ENCODE measurements at regions not wholly inside any gene's neighbourhood (a gene's known extent, or its start where the extent isn't known, plus 50 kb on each side); places are given as distances from the start of the nearest gene placed in this dataset.

GRCh38 chr5:13439430-13439829 lies 505.1 kb downstream of the DNAH5 start:
- no peaks in the 10 kb centered on the region for H3K79me2 ChIP-seq (ENCODE audit: control insufficient read depth in 1 of 2, insufficient read depth in 2 of 2, low read length in 2 of 2)
- no peak overlapping the region for H4K5ac ChIP-seq (ENCODE audit: insufficient read length, low read depth, low read length)
- H3K27me3 ChIP-seq (replicated peaks in 1 of 4; ENCODE audit: control insufficient read depth in 3 of 4, extremely low read depth in 1 of 4, insufficient read depth in 3 of 4, low read length in 3 of 4) = no peaks in the 10 kb centered on the region
- H3K56ac ChIP-seq (replicated peaks; ENCODE audit: insufficient read length, low read depth, low read length) = no peak overlapping the region
- H3K79me1 ChIP-seq (ENCODE audit: low read depth, low read length) = no peaks in the 10 kb centered on the region
- H2AK5ac ChIP-seq (ENCODE audit: low read depth, low read length) = no peak overlapping the region
- H3K36me3 ChIP-seq (ENCODE audit: control insufficient read depth in 2 of 4, insufficient read depth in 4 of 4, low read length in 3 of 4) = no peaks in the 10 kb centered on the region
- no peak overlapping the region for H2BK20ac ChIP-seq (ENCODE audit: low read length)
- 84% methylated on average over 2 of the region's 2 CpGs; no CpG with 5 or more reads in 1 of the 2 experiments for WGBS, 2 experiments (ENCODE audit: extremely low coverage in 1 of 2, insufficient coverage in 1 of 2, insufficient read length in 1 of 2, insufficient replicate concordance in 2 of 2, low coverage in 1 of 2, low lambda C conversion rate in 2 of 2, missing lambda C conversion rate in 1 of 2)
- TF ChIP-seq GABPA (IDR thresholded peaks at IDR 0.05; ENCODE audit: borderline replicate concordance, insufficient read depth, low read length) (no peak), PHF8 (conservative IDR thresholded peaks at IDR 0.05; ENCODE audit: low read depth, low read length) (no peak), NANOG (IDR thresholded peaks at IDR 0.05; ENCODE audit: insufficient read depth, low read depth, low read length, poor library complexity, severe bottlenecking) (no peak), BCL11A (IDR thresholded peaks at IDR 0.05; ENCODE audit: low read depth in 2 of 2, low read length in 2 of 2) (no peak), EP300 (IDR thresholded peaks at IDR 0.05; ENCODE audit: borderline replicate concordance in 1 of 2, low read depth in 2 of 2, low read length in 2 of 2) (no peak), USF2 (IDR thresholded peaks at IDR 0.05; ENCODE audit: low read length) (no peak), CHD2 (IDR thresholded peaks at IDR 0.05; ENCODE audit: low read length) (no peak), YY1 (IDR thresholded peaks at IDR 0.05; ENCODE audit: low read depth, low read length) (no peak), CREB1 (IDR thresholded peaks at IDR 0.05) (no peak), ATF3 (IDR thresholded peaks at IDR 0.05; ENCODE audit: insufficient read depth, low read depth, low read length) (no peak), TEAD4 (IDR thresholded peaks at IDR 0.05; ENCODE audit: low read depth, low read length) (no peak)
- no peak overlapping the region for H2AFZ ChIP-seq (ENCODE audit: low read length)
- no peak overlapping the region for H2BK5ac ChIP-seq (ENCODE audit: low read depth, low read length)
- no peak overlapping the region for H3K4ac ChIP-seq (replicated peaks; ENCODE audit: insufficient read length, low read depth, low read length)
- no peaks in the 10 kb centered on the region for H3K4me1 ChIP-seq (replicated peaks in 1 of 4; ENCODE audit: control insufficient read depth in 3 of 4, insufficient read depth in 4 of 4, low read length in 3 of 4)
- no peak overlapping the region for H3K4me3 ChIP-seq (ENCODE audit: extremely low read depth in 1 of 4, insufficient read depth in 2 of 4, low read depth in 3 of 4, low read length in 4 of 4)
- ChIA-PET CTCF (ENCODE audit: partially characterized antibody) (no interaction called here), POLR2A (ENCODE audit: partially characterized antibody) (no interaction called here)
- H3K18ac ChIP-seq (ENCODE audit: extremely low read depth, low read length) = no peak overlapping the region
- no peak overlapping the region for H2BK15ac ChIP-seq (ENCODE audit: low read length)
- H3K4me2 ChIP-seq (ENCODE audit: insufficient read depth in 1 of 2, low read depth in 2 of 2, low read length in 2 of 2) = no peak overlapping the region
- no peaks in the 10 kb centered on the region for H4K20me1 ChIP-seq (replicated peaks in 1 of 2; ENCODE audit: control insufficient read depth in 1 of 2, insufficient read depth in 2 of 2, low read length in 2 of 2)
- H4K91ac ChIP-seq (replicated peaks; ENCODE audit: insufficient read length, low read length) = no peak overlapping the region
- no peaks in the 10 kb centered on the region for H3K9me3 ChIP-seq (ENCODE audit: insufficient read depth in 2 of 2, low read depth in 1 of 2, low read length in 1 of 2)
- H3K9ac ChIP-seq (replicated peaks in 1 of 4; ENCODE audit: extremely low read depth in 1 of 4, low read depth in 3 of 4, low read length in 3 of 4) = no peak overlapping the region
- H3K23ac ChIP-seq (ENCODE audit: insufficient read length) = no peak overlapping the region
- H3K23me2 ChIP-seq (ENCODE audit: low read depth, low read length) = no peaks in the 10 kb centered on the region
- H3K27ac ChIP-seq (ENCODE audit: low read depth, low read length) = no peak overlapping the region
- H4K8ac ChIP-seq (ENCODE audit: extremely low read depth, insufficient read depth, low read length) = no peak overlapping the region
- DNase-seq (ENCODE audit: low read depth in 1 of 2, low spot score in 2 of 2) (no peak), FAIRE-seq (no peak)
- no peak overlapping the region for H2BK12ac ChIP-seq (ENCODE audit: low read depth, low read length)
- no peak overlapping the region for H3K14ac ChIP-seq (ENCODE audit: insufficient read length)
- no peak overlapping the region for H2BK120ac ChIP-seq (replicated peaks; ENCODE audit: low read depth, low read length)

All from H1 (cell line).